Effector memory CD8-positive, alpha-beta T cell (primary cell): ENCODE measurements at regions not wholly inside any gene's neighbourhood (a gene's known extent, or its start where the extent isn't known, plus 50 kb on each side); places are given as distances from the start of the nearest gene placed in this dataset.

Experiments used
- ATAC-seq: fragments of 150-1000 bp; cut with Tn5 transposase; replicated peaks from 2 replicates; pipeline ENCODE4 v1.10.0; 2021; ENCODE audit warnings: mild to moderate bottlenecking, moderate library complexity
- DNase-seq, 3 experiments: peaks; one replicate each; pipeline ENCODE4 v3.0.0; 2021
- H3K27ac Mint-ChIP-seq, 2 donors: one replicate each; pipeline ENCODE4 v1.8.0; 2022; ENCODE audit warnings: mild to moderate bottlenecking in 2 of 2, mixed read lengths in 2 of 2, moderate library complexity in 2 of 2
- H3K27me3 Mint-ChIP-seq, 2 donors: one replicate each; pipeline ENCODE4 v1.8.0; 2022; ENCODE audit warnings: mixed read lengths in 2 of 2
- H3K36me3 Mint-ChIP-seq: one replicate; pipeline ENCODE4 v1.8.0; 2022; ENCODE audit warnings: mild to moderate bottlenecking, moderate library complexity, mixed read lengths; ENCODE audit not compliant: insufficient read depth
- H3K4me1 Mint-ChIP-seq, 2 donors: one replicate each; pipeline ENCODE4 v1.8.0; 2022; ENCODE audit warnings: low read depth in 2 of 2, mixed read lengths in 2 of 2
- H3K4me3 Mint-ChIP-seq, 2 donors: one replicate each; pipeline ENCODE4 v1.8.0; 2022; ENCODE audit warnings: mild to moderate bottlenecking in 2 of 2, mixed read lengths in 2 of 2, moderate library complexity in 2 of 2
- H3K9me3 Mint-ChIP-seq, 2 donors: one replicate each; pipeline ENCODE4 v1.8.0; 2022; ENCODE audit warnings: mixed read lengths in 2 of 2

DNA sequence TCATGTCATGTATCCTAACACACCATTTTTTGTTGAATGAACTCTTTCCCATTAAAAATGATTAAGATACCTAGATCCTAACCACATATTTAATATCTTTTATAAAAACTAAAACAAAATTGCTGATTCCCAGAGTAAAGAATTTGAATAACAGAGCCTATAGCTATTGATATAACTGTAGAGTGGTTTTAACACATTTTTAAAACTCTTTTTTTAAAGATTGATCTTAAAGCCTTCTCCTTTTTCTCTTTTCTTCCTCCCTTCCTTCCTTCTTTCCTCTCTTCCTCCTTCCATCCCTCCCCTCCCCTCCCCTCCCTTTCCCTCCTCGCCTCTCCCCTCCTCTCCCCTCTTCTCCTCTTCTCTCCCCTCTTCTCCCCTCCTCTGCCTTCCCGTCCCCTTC is 605.4 kb upstream of the FZD8 start:
- Mint-ChIP-seq H3K4me1 (no peaks in the 10 kb centered on the region), H3K36me3 (no peaks in the 10 kb centered on the region), H3K27me3 (no peaks in the 10 kb centered on the region), H3K4me3 (no peak overlapping the region), H3K27ac (no peak overlapping the region), H3K9me3 (peaks cover 7 to 14% of the 10 kb centered on the region in 2 donors)
- DNase-seq (no peak), ATAC-seq (no peak)

DNA sequence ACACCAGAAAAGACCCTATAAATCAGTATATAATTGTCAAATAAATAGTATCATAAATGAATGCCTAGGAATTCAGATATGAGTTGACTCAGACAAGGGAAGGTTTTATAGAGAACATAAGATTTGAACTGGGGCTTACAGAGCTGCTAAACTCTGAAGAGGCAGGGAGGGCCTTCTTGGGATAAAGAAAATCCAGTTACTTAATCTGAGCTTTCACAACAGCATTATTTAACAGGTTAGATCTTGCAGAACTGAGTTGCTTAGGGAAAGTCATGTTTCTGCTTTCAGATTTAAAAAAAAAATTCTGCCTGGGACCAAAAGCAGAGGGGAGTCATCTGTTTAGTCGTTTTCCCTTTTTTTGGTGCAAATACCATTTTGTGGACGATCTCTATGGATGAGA is 594.8 kb upstream of the FZD8 start:
- H3K4me1 Mint-ChIP-seq = no peaks in the 10 kb centered on the region
- DNase-seq = no peak
- no peak overlapping the region for H3K27ac Mint-ChIP-seq
- no peak overlapping the region for H3K4me3 Mint-ChIP-seq
- no peak for ATAC-seq
- peaks cover 7 to 11% of the 10 kb centered on the region in 2 donors for H3K9me3 Mint-ChIP-seq
- no peaks in the 10 kb centered on the region for H3K36me3 Mint-ChIP-seq
- H3K27me3 Mint-ChIP-seq = no peaks in the 10 kb centered on the region

DNA sequence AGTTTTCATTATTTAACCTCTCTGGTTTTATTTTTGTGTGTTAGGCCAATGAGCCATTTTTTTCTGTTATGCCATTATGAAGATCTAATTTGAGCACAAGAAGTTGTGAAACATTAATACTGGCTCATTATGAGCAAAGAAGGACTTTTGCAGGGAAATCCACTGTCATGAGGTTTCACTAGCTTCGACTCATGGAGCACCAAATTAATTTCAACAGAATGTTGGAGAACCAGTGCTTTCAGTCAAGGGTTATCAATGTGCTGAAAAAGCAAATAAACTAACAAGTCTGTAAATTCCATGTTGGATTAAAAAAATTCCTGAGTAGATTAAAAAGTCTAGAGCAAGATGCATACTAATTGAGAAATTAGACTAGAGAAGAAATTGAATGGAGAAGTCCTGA is 594.2 kb upstream of the FZD8 start:
- ATAC-seq = no peak
- no peaks in the 10 kb centered on the region for H3K27me3 Mint-ChIP-seq
- no peak for DNase-seq
- no peaks in the 10 kb centered on the region for H3K4me1 Mint-ChIP-seq
- H3K4me3 Mint-ChIP-seq = no peak overlapping the region
- H3K9me3 Mint-ChIP-seq = peaks cover 7 to 11% of the 10 kb centered on the region in 2 donors
- no peak overlapping the region for H3K27ac Mint-ChIP-seq
- H3K36me3 Mint-ChIP-seq = no peaks in the 10 kb centered on the region

DNA sequence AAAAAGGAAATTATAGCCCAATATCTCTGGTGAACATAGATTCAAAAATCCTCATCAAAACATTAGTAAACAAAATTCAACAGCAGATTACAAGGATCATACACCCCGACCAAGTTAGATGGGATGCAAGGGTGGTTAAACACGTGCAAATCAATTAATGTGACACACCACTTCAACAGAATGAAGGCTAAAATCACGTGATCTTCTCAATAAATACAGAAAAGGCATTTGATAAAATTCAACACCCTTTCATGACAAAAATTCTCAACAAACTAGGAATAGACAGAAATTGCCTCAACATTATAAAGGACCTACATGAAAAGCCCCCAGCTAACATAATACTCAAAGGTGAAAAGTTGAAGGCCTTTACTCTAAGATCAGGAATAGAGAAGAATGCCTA is 590.8 kb upstream of the FZD8 start:
- peaks cover 3 to 18% of the 10 kb centered on the region in 2 donors for H3K9me3 Mint-ChIP-seq
- no peak for ATAC-seq
- H3K4me1 Mint-ChIP-seq = no peaks in the 10 kb centered on the region
- DNase-seq = no peak
- no peaks in the 10 kb centered on the region for H3K27me3 Mint-ChIP-seq
- H3K4me3 Mint-ChIP-seq = no peak overlapping the region
- no peak overlapping the region for H3K27ac Mint-ChIP-seq
- no peaks in the 10 kb centered on the region for H3K36me3 Mint-ChIP-seq

DNA sequence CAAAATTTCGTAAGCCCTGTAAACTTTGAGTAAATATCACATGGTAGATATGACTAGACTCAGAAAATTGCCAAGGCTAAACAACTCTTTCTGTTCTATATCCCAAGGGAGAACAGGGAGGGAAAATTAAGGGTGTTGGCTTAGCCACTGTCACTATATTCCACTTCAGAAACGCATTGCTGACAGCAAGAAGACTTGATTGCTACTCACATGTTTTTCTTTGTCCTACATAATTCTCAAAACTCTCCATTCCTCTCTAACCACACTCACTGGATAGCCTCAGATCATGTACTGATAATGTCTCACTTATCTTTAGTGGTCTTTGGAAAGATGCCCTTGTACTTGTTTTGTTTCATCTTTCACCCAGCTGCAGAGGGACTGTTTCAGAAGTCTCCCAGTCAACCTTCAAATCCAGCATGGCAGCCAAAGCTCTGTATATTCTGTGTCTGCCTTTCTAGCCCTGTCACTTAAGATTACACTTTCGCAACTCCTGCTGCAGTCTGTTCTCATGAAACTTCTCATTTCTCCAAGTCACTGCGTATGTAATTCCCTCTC is 582.4 kb upstream of the FZD8 start:
- no peak overlapping the region for H3K4me3 Mint-ChIP-seq
- peaks cover 8 to 30% of the 10 kb centered on the region in 2 donors for H3K9me3 Mint-ChIP-seq
- DNase-seq (no peak), ATAC-seq (no peak)
- no peaks in the 10 kb centered on the region for H3K27me3 Mint-ChIP-seq
- no peak overlapping the region for H3K27ac Mint-ChIP-seq
- no peaks in the 10 kb centered on the region for H3K36me3 Mint-ChIP-seq
- H3K4me1 Mint-ChIP-seq = no peaks in the 10 kb centered on the region

DNA sequence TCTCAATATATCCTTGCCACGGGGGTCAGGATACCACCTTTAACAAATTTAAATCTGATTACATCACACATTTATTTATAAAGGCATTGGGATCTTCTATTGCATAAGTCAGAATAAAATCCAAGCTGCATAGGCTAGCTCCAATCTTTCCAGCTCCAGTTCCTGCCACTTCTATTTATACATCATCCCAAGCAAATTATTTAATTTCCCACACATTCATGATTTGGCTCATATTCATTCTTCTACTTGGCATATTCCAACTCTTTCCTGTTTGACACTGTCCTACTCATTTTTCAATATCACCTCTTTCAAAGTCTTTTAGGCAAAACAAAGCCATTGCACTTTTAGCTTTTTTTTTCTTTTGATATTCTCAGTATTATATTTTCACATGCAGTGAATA is 579.0 kb upstream of the FZD8 start:
- H3K9me3 Mint-ChIP-seq = peaks cover 6 to 14% of the 10 kb centered on the region in 2 donors
- H3K4me3 Mint-ChIP-seq = no peak overlapping the region
- H3K4me1 Mint-ChIP-seq = no peaks in the 10 kb centered on the region
- H3K36me3 Mint-ChIP-seq = no peaks in the 10 kb centered on the region
- H3K27ac Mint-ChIP-seq = no peak overlapping the region
- ATAC-seq (no peak), DNase-seq (no peak)
- H3K27me3 Mint-ChIP-seq = no peaks in the 10 kb centered on the region

DNA sequence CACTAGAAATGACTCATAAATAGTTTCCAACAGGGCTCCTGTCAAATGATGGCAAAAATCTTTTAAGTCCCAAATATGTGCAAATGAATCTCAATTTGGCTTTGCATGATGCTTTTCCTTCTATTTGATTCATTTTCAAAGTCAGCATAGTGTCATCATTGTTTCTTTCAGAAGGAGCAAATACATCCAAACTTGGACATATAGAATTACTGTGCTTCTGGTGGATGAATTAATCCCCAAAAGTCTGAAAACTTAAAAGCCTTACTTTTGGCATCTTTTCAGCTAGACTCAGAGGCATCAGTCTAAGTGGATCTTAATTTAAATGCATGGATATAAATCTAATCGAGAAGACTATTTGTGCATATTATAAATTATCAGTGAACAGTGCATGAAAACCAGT is 578.1 kb upstream of the FZD8 start:
- Mint-ChIP-seq H3K9me3 (peaks cover 6 to 14% of the 10 kb centered on the region in 2 donors), H3K4me3 (no peak overlapping the region), H3K27me3 (no peaks in the 10 kb centered on the region), H3K4me1 (no peaks in the 10 kb centered on the region), H3K27ac (no peak overlapping the region), H3K36me3 (no peaks in the 10 kb centered on the region)
- no peak for ATAC-seq
- DNase-seq = no peak

DNA sequence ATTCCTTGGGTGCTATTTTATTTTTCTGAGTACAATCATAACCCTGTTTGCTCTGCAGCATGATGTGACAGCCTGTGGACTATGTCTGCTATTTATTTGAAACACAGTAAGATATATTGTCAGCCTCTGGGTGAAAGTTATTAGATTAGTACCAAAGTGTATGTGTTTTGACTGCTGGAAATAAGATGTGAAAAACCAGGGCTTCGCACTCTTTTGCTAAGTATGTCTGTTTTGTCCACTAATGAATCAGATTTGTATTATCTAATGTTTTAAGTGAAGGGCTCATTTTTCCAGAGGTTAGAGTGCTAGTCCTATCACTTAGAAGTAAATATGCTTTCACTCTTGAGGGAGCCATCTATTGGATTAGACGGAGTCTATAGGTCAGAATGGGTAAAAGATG is 569.8 kb upstream of the FZD8 start:
- DNase-seq = no peak
- H3K27me3 Mint-ChIP-seq = no peaks in the 10 kb centered on the region

DNA sequence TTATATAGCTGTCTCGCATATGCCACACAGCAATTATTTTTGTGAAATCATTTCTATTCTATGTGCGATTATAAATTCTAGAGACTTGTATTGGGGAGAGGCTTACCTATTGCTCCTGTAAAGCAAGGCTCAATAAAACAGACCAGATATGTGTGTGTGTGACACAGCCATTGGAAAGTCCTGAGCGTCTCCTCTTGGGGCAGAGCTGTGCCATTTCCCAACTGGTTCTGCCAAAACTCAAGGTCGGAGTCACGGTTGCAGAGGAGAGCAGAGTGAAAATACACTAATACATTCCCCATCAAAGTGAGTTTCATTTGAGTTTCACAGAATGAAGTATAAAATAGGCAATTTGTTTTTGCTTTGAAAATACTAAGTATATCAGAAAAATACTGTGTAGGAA is 567.4 kb upstream of the FZD8 start:
- peaks cover 11 to 19% of the 10 kb centered on the region in 2 donors for H3K9me3 Mint-ChIP-seq

More for the DNA sequence above, 569.8 kb upstream of the FZD8 start:
- H3K36me3 Mint-ChIP-seq = no peaks in the 10 kb centered on the region
- H3K4me1 Mint-ChIP-seq = no peaks in the 10 kb centered on the region
- no peak overlapping the region for H3K27ac Mint-ChIP-seq
- no peak overlapping the region for H3K4me3 Mint-ChIP-seq
- H3K9me3 Mint-ChIP-seq = peaks cover 5 to 11% of the 10 kb centered on the region in 2 donors
- no peak for ATAC-seq

DNA sequence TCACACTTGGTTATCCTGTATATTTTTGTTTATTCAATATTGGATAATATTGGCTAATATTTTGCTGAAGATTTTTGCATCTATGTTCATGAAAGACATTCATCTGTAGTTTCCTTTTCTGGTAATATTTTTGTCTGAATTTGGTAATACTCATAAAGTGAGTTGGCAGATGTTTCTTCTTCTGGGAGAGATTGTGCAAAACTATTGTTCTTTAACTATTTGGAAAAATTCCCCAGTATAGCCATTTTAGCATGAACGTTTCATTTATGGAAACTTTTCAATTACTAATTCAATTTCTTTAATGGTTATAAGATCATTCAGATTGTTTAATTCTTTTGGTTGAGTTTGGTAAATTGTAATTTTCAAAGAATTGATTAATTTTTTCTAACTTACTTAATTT is 560.8 kb upstream of the FZD8 start:
- Mint-ChIP-seq H3K9me3 (peaks cover 12 to 15% of the 10 kb centered on the region in 2 donors), H3K4me1 (no peaks in the 10 kb centered on the region), H3K27ac (no peak overlapping the region), H3K4me3 (no peak overlapping the region), H3K36me3 (no peaks in the 10 kb centered on the region), H3K27me3 (no peaks in the 10 kb centered on the region)
- ATAC-seq (no peak), DNase-seq (no peak)

More for the DNA sequence above, 567.4 kb upstream of the FZD8 start:
- H3K4me1 Mint-ChIP-seq = no peaks in the 10 kb centered on the region
- H3K4me3 Mint-ChIP-seq = no peak overlapping the region
- DNase-seq (no peak), ATAC-seq (no peak)
- H3K27ac Mint-ChIP-seq = no peak overlapping the region
- no peaks in the 10 kb centered on the region for H3K36me3 Mint-ChIP-seq
- H3K27me3 Mint-ChIP-seq = no peaks in the 10 kb centered on the region

DNA sequence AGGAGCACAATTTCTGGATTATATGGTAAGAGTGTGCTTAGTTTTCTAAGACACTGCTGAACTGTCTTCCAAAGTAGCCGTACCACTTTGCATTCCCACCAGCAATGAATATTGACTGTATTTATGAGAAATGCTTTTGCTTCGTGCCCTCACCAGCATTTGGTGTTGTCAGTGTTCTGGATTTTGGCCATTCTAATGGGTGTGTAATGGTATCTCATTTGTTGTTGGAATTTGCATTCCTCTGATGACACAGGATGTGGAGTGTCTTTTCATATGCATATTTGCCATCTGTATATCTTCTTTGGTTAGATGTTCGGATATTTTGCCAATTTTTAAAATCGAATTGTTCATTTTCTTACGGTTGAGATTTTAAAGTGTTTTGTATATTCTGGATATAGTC is 558.5 kb upstream of the FZD8 start:
- Mint-ChIP-seq H3K4me1 (no peaks in the 10 kb centered on the region), H3K9me3 (peaks cover 10 to 14% of the 10 kb centered on the region in 2 donors), H3K36me3 (no peaks in the 10 kb centered on the region), H3K4me3 (no peak overlapping the region), H3K27me3 (no peaks in the 10 kb centered on the region), H3K27ac (no peak overlapping the region)
- ATAC-seq (no peak), DNase-seq (no peak)

DNA sequence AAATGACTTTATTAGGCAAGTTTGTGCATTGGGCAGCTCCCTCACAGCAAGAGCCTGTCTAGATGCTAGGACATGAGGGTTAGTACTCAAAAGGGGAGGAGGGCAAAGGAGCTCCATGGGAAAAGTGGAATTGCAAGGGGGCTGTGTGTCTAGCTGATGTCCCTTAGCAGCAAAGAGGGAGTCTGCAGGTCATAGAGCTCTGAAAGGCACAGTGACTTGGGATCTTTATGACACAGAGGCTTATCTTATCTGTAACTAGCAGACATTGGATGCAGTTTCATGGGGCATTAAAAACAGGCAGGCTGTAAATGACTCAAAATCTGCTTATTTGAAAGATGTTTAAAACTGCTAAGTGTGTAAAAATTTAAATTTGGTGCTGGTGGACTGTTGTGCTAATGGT is 556.2 kb upstream of the FZD8 start:
- no peak overlapping the region for H3K27ac Mint-ChIP-seq
- no peak for DNase-seq
- no peak overlapping the region for H3K4me3 Mint-ChIP-seq
- H3K27me3 Mint-ChIP-seq = no peaks in the 10 kb centered on the region
- H3K36me3 Mint-ChIP-seq = no peaks in the 10 kb centered on the region
- no peaks in the 10 kb centered on the region for H3K4me1 Mint-ChIP-seq
- ATAC-seq = no peak
- peaks cover 12 to 14% of the 10 kb centered on the region in 2 donors for H3K9me3 Mint-ChIP-seq

DNA sequence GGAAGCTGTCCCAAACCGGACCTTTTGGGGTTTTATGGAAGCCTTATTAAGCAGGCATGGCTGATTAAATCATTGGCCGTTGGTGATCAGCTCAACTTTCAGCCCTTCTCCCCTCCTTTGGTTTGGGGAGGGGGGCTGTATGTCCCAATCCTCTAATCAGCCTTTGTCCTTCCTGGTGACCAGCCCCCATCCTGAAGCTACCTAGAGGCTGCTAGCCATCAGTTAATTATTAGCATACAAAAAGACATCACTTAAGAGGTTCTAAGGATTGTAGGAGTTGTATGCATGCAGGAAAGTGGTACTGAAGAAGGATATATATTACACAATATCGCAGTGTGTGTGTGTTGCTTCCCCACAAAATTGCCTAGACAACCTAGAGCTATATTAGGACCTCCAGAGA is 553.3 kb upstream of the FZD8 start:
- H3K36me3 Mint-ChIP-seq = no peaks in the 10 kb centered on the region
- H3K27me3 Mint-ChIP-seq = no peaks in the 10 kb centered on the region
- H3K27ac Mint-ChIP-seq = no peak overlapping the region
- H3K4me1 Mint-ChIP-seq = no peaks in the 10 kb centered on the region
- no peak for ATAC-seq
- no peak for DNase-seq
- no peak overlapping the region for H3K4me3 Mint-ChIP-seq
- peaks cover 15 to 33% of the 10 kb centered on the region in 2 donors for H3K9me3 Mint-ChIP-seq

DNA sequence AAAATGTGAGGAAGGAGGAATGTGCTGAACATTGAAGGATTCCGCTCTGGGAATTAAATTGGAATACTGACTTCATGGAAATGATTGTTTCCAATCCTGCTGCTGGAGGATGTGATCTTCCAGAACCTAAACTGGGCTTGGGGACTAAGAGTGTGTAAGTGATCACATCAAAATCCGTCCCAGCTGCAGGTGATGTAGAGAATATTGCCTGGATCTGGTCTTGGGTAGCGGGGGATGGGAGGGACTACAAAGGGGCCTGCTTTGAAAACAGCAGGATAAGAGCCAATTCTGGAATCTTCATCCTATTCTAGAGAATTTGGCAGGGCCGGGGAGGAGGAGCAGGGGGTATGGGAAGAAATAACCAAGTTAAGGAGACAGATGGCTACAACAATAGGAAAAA is 552.2 kb upstream of the FZD8 start:
- Mint-ChIP-seq H3K27me3 (no peaks in the 10 kb centered on the region), H3K27ac (no peak overlapping the region), H3K9me3 (peaks cover 16 to 32% of the 10 kb centered on the region in 2 donors), H3K36me3 (no peaks in the 10 kb centered on the region), H3K4me1 (no peaks in the 10 kb centered on the region), H3K4me3 (no peak overlapping the region)
- ATAC-seq = no peak
- no peak for DNase-seq

DNA sequence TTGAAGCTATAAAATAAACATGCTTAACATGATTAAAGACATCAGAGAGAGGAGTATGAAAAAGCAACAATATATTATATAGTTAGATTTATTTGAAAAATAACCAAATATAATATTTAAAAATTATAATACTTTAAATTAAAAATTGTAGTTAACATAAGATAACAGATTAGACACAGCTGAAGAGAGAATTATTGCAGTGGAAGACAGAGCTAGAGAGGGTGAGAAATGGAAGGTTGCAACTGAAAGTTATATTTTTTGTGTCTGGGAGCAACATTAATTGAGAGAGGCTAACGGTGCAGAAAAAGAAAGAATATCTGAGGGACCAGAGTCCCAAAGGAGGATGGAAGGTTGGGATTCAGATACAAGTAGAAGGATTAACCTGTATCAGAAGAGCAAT is 548.9 kb upstream of the FZD8 start:
- DNase-seq = no peak
- no peaks in the 10 kb centered on the region for H3K36me3 Mint-ChIP-seq
- peaks cover 11 to 37% of the 10 kb centered on the region in 2 donors for H3K9me3 Mint-ChIP-seq
- no peak overlapping the region for H3K27ac Mint-ChIP-seq
- no peaks in the 10 kb centered on the region for H3K4me1 Mint-ChIP-seq
- no peak overlapping the region for H3K4me3 Mint-ChIP-seq
- ATAC-seq = no peak
- no peaks in the 10 kb centered on the region for H3K27me3 Mint-ChIP-seq
